ENCODE measurements at regions not wholly inside any gene's neighbourhood (a gene's known extent, or its start where the extent isn't known, plus 50 kb on each side); places are given as distances from the start of the nearest gene placed in this dataset.

GRCh38 chr2:216768908-216769411 is 73.6 kb upstream of the IGFBP5 start:
- Histone ChIP-seq H3K27ac (ENCODE audit: control insufficient read depth, insufficient read depth, low read length) (no peak overlapping the region), H3K79me2 (ENCODE audit: control insufficient read depth, insufficient read depth, low read length) (no peaks in the 10 kb centered on the region), H3K9me1 (ENCODE audit: control insufficient read depth, extremely low read depth, insufficient read depth, low read length) (no peaks in the 10 kb centered on the region), H2AFZ (ENCODE audit: control insufficient read depth, low read length) (no peak overlapping the region), H3K9me3 (ENCODE audit: control insufficient read depth, low read depth, low read length) (no peaks in the 10 kb centered on the region), H3K36me3 (ENCODE audit: control insufficient read depth in 2 of 2, extremely low read depth in 1 of 2, insufficient read depth in 2 of 2, low read length in 2 of 2) (no peaks in the 10 kb centered on the region), H3K4me2 (ENCODE audit: control insufficient read depth, extremely low read depth, insufficient read depth, low read depth, low read length) (no peak overlapping the region), H3K4me3 (ENCODE audit: control insufficient read depth in 2 of 3, extremely low read depth in 1 of 3, insufficient read depth in 2 of 3, low read depth in 1 of 3, low read length in 3 of 3) (no peak overlapping the region), H3K4me1 (ENCODE audit: control insufficient read depth, extremely low read depth, insufficient read depth, low read length) (no peaks in the 10 kb centered on the region), H4K20me1 (ENCODE audit: control insufficient read depth, extremely low read depth, insufficient read depth, low read length) (no peaks in the 10 kb centered on the region), H3K27me3 (ENCODE audit: control insufficient read depth, extremely low read depth, insufficient read depth, low read length) (peaks cover 8% of the 10 kb centered on the region), H3K9ac (ENCODE audit: control insufficient read depth, extremely low read depth, insufficient read depth, low read length) (no peak overlapping the region)
- FAIRE-seq (no peak), DNase-seq (ENCODE audit: low read depth, low spot score) (no peak)
- dilution Hi-C loops (cut with MboI; ENCODE audit: extremely low pct_ligation_motif_present, low sequenced_read_pairs): no loop called here
- TF ChIP-seq CTCF (optimal IDR thresholded peaks at IDR 0.05 in 1 of 3, IDR thresholded peaks at IDR 0.05 in 1 of 3, conservative IDR thresholded peaks at IDR 0.05 in 1 of 3; ENCODE audit: extremely low read depth in 1 of 3, insufficient read depth in 2 of 3, low read length in 3 of 3) (no peak), EZH2 (IDR thresholded peaks at IDR 0.05; ENCODE audit: low read length) (no peak)

- H3K27ac ChIP-seq (ENCODE audit: control insufficient read depth, insufficient read depth, low read length): no peak overlapping the region
- no peak for DNase-seq (ENCODE audit: low read depth, low spot score)
- no peak overlapping the region for H2AFZ ChIP-seq (ENCODE audit: control insufficient read depth, low read length)
- no peaks in the 10 kb centered on the region for H3K79me2 ChIP-seq (ENCODE audit: control insufficient read depth, insufficient read depth, low read length)
- peaks cover 8% of the 10 kb centered on the region for H3K27me3 ChIP-seq (ENCODE audit: control insufficient read depth, extremely low read depth, insufficient read depth, low read length)
- no peaks in the 10 kb centered on the region for H3K9me1 ChIP-seq (ENCODE audit: control insufficient read depth, extremely low read depth, insufficient read depth, low read length)
- dilution Hi-C loops (cut with MboI; ENCODE audit: extremely low pct_ligation_motif_present, low sequenced_read_pairs): no loop called here
- H4K20me1 ChIP-seq (ENCODE audit: control insufficient read depth, extremely low read depth, insufficient read depth, low read length): no peaks in the 10 kb centered on the region
- H3K4me2 ChIP-seq (ENCODE audit: control insufficient read depth, extremely low read depth, insufficient read depth, low read depth, low read length): no peak overlapping the region
- no peaks in the 10 kb centered on the region for H3K9me3 ChIP-seq (ENCODE audit: control insufficient read depth, low read depth, low read length)
- H3K36me3 ChIP-seq (ENCODE audit: control insufficient read depth in 2 of 2, extremely low read depth in 1 of 2, insufficient read depth in 2 of 2, low read length in 2 of 2): no peaks in the 10 kb centered on the region
- FAIRE-seq: no peak
- no peak overlapping the region for H3K4me3 ChIP-seq (ENCODE audit: control insufficient read depth in 2 of 3, extremely low read depth in 1 of 3, insufficient read depth in 2 of 3, low read depth in 1 of 3, low read length in 3 of 3)
- H3K9ac ChIP-seq (ENCODE audit: control insufficient read depth, extremely low read depth, insufficient read depth, low read length): no peak overlapping the region
- TF ChIP-seq EZH2 (IDR thresholded peaks at IDR 0.05; ENCODE audit: low read length) (no peak), CTCF (optimal IDR thresholded peaks at IDR 0.05 in 1 of 3, IDR thresholded peaks at IDR 0.05 in 1 of 3, conservative IDR thresholded peaks at IDR 0.05 in 1 of 3; ENCODE audit: extremely low read depth in 1 of 3, insufficient read depth in 2 of 3, low read length in 3 of 3) (no peak)
- no peaks in the 10 kb centered on the region for H3K4me1 ChIP-seq (ENCODE audit: control insufficient read depth, extremely low read depth, insufficient read depth, low read length)
These were observed 70.5 kb upstream of the IGFBP5 start for GRCh38 chr2:216765761-216766262.
